ENCODE measurements at regions not wholly inside any gene's neighbourhood (a gene's known extent, or its start where the extent isn't known, plus 50 kb on each side); places are given as distances from the start of the nearest gene placed in this dataset.

GRCh38 chr6:12221856-12222255 is 68.3 kb upstream of the EDN1 start:
- no peak for DNase-seq (ENCODE audit: low read depth)

GRCh38 chr6:12222405-12223366 is 67.5 kb upstream of the EDN1 start:
- DNase-seq (ENCODE audit: low read depth): no peak

GRCh38 chr6:12223383-12223782 is 66.8 kb upstream of the EDN1 start:
- DNase-seq (ENCODE audit: low read depth): no peak

- no peak for DNase-seq (ENCODE audit: low read depth)
These were observed 65.9 kb upstream of the EDN1 start for GRCh38 chr6:12224251-12224650.

GRCh38 chr6:12228447-12229146 is 61.6 kb upstream of the EDN1 start:
- DNase-seq (ENCODE audit: low read depth): no peak

- no peak for DNase-seq (ENCODE audit: low read depth)
These were observed 60.8 kb upstream of the EDN1 start for GRCh38 chr6:12229332-12229731.

- no peak for DNase-seq (ENCODE audit: low read depth)
These were observed 59.6 kb upstream of the EDN1 start for GRCh38 chr6:12230523-12230922.

- DNase-seq (ENCODE audit: low read depth): peak; percentile 19
These were observed 57.8 kb upstream of the EDN1 start for GRCh38 chr6:12232339-12232738.

GRCh38 chr6:12232821-12233220 is 57.3 kb upstream of the EDN1 start:
- no peak for DNase-seq (ENCODE audit: low read depth)

- DNase-seq (ENCODE audit: low read depth): peak; percentile 64
These were observed 56.2 kb upstream of the EDN1 start for GRCh38 chr6:12233693-12234571.

- no peak for DNase-seq (ENCODE audit: low read depth)
These were observed 54.8 kb upstream of the EDN1 start for GRCh38 chr6:12235341-12235740.

GRCh38 chr6:12238219-12238618 is 51.9 kb upstream of the EDN1 start:
- no peak for DNase-seq (ENCODE audit: low read depth)

All from stromal cell of bone marrow (primary cell).